Head of caudate nucleus (tissue), 42 donors: ENCODE measurements at regions not wholly inside any gene's neighbourhood (a gene's known extent, or its start where the extent isn't known, plus 50 kb on each side); places are given as distances from the start of the nearest gene placed in this dataset.

Source experiments
- DNase-seq, 42 donors: peaks; one replicate each; pipeline versions ENCODE4 v3.0.0 to v3.0.0-alpha.2; 2020 to 2021; ENCODE audit warnings: mixed read lengths in 7 of 42
- intact Hi-C: fragments of 100-400 bp; cut with DNase I; formaldehyde crosslinking; loops from one replicate; pipeline ENCODE4 v1.15.0; 2022

GRCh38 chr7:124452186-124452585 lies 313.4 kb downstream of the GPR37 start:
- intact Hi-C loops, result no loop called here
- no peak for DNase-seq

GRCh38 chr7:124449896-124450295 lies 315.7 kb downstream of the GPR37 start:
- no peak for DNase-seq
- intact Hi-C loops, result no loop called here

- intact Hi-C loops, result no loop called here
Observed at GRCh38 chr7:124444696-124445480, 320.7 kb downstream of the GPR37 start.

GRCh38 chr7:124443762-124444161 lies 321.8 kb downstream of the GPR37 start:
- intact Hi-C loops, result no loop called here
- DNase-seq, result no peak

More at GRCh38 chr7:124444696-124445480, 320.7 kb downstream of the GPR37 start:
- DNase-seq, result no peak

GRCh38 chr7:124440081-124440480 lies 325.5 kb downstream of the GPR37 start:
- intact Hi-C loops, result no loop called here
- DNase-seq, result no peak

GRCh38 chr7:124432009-124432578 lies 333.5 kb downstream of the GPR37 start:
- intact Hi-C loops, result no loop called here
- no peak for DNase-seq

GRCh38 chr7:124429923-124430322 lies 335.7 kb downstream of the GPR37 start:
- intact Hi-C loops, result no loop called here
- no peak for DNase-seq

- intact Hi-C loops, result no loop called here
- no peak for DNase-seq
Observed at GRCh38 chr7:124428781-124429180, 336.8 kb downstream of the GPR37 start.

- intact Hi-C loops, result no loop called here
- no peak for DNase-seq
Observed at GRCh38 chr7:124426621-124427020, 339.0 kb downstream of the GPR37 start.

GRCh38 chr7:124423863-124424262 lies 341.7 kb downstream of the GPR37 start:
- no peak for DNase-seq
- intact Hi-C loops, result no loop called here

GRCh38 chr7:124422081-124422480 lies 343.5 kb downstream of the GPR37 start:
- intact Hi-C loops, result no loop called here
- no peak for DNase-seq

- no peak for DNase-seq
- intact Hi-C loops, result no loop called here
Observed at GRCh38 chr7:124420367-124420766, 345.2 kb downstream of the GPR37 start.

GRCh38 chr7:124413029-124413428 lies 352.6 kb downstream of the GPR37 start:
- intact Hi-C loops, result no loop called here
- no peak for DNase-seq

GRCh38 chr7:124412531-124412930 lies 353.1 kb downstream of the GPR37 start:
- no peak for DNase-seq
- intact Hi-C loops, result no loop called here

GRCh38 chr7:124411796-124412195 lies 353.8 kb downstream of the GPR37 start:
- intact Hi-C loops, result no loop called here

GRCh38 chr7:124403587-124403986 lies 362.0 kb downstream of the GPR37 start:
- no peak for DNase-seq
- intact Hi-C loops, result no loop called here

More at GRCh38 chr7:124411796-124412195, 353.8 kb downstream of the GPR37 start:
- peak in 7 of 42 donors; percentile 3 to 46 (median 27) for DNase-seq

GRCh38 chr7:124403112-124403511 lies 362.5 kb downstream of the GPR37 start:
- DNase-seq, result no peak
- intact Hi-C loops, result no loop called here

- no peak for DNase-seq
- intact Hi-C loops, result no loop called here
Observed at GRCh38 chr7:124399941-124400340, 365.7 kb downstream of the GPR37 start.

- DNase-seq, result no peak
- intact Hi-C loops, result no loop called here
Observed at GRCh38 chr7:124398937-124399552, 366.2 kb upstream of the TMEM229A start.

- DNase-seq, result no peak
- intact Hi-C loops, result no loop called here
Observed at GRCh38 chr7:124397134-124397533, 364.3 kb upstream of the TMEM229A start.
